Posterior vena cava (tissue), 2 donors: ENCODE measurements at regions not wholly inside any gene's neighbourhood (a gene's known extent, or its start where the extent isn't known, plus 50 kb on each side); places are given as distances from the start of the nearest gene placed in this dataset.

Experiments
- DNase-seq: peaks from one replicate; pipeline ENCODE4 v3.0.0-alpha.2; 2020; ENCODE audit warnings: low spot score
- intact Hi-C, 2 donors: fragments of 100-400 bp; cut with DNase I; formaldehyde crosslinking; loops; one replicate each; pipeline versions ENCODE4 v1.14.1 to v1.14.2; 2022 to 2023
- donor health status: DM: yes; HTN: yes; CAD: no.
- donor health status: DM: yes; HTN: yes; CAD: no.

- DNase-seq: no peak
- intact Hi-C loops: no loop called here
Measured at GRCh38 chr2:139967665-139968064, 1187.5 kb upstream of the NXPH2 start.

GRCh38 chr2:139964721-139965440 lies 1184.7 kb upstream of the NXPH2 start:
- intact Hi-C loops: no loop called here
- no peak for DNase-seq

GRCh38 chr2:139963863-139964355 lies 1183.7 kb upstream of the NXPH2 start:
- DNase-seq: no peak
- intact Hi-C loops: no loop called here

GRCh38 chr2:139949242-139949972 lies 1169.2 kb upstream of the NXPH2 start:
- intact Hi-C loops: no loop called here

GRCh38 chr2:139946690-139947089 lies 1166.5 kb upstream of the NXPH2 start:
- no peak for DNase-seq
- intact Hi-C loops: no loop called here

More at GRCh38 chr2:139949242-139949972, 1169.2 kb upstream of the NXPH2 start:
- DNase-seq: no peak

- no peak for DNase-seq
- intact Hi-C loops: no loop called here
Measured at GRCh38 chr2:139940686-139941085, 1160.5 kb upstream of the NXPH2 start.

- intact Hi-C loops: no loop called here
- no peak for DNase-seq
Measured at GRCh38 chr2:139925903-139926302, 1145.7 kb upstream of the NXPH2 start.

- no peak for DNase-seq
Measured at GRCh38 chr2:139924070-139924469, 1143.9 kb upstream of the NXPH2 start.

GRCh38 chr2:139918982-139919381 lies 1138.8 kb upstream of the NXPH2 start:
- intact Hi-C loops: loop anchor here in 1 of 2 donors (5.0 kb wide), 1 partner anchor 658 kb away; no protein-coding TSS in a partner anchor
- no peak for DNase-seq

More at GRCh38 chr2:139924070-139924469, 1143.9 kb upstream of the NXPH2 start:
- intact Hi-C loops: no loop called here

GRCh38 chr2:139917690-139918384 lies 1137.6 kb upstream of the NXPH2 start:
- DNase-seq: no peak
- intact Hi-C loops: loop anchor here in 1 of 2 donors (5.0 kb wide), 1 partner anchor 659 kb away; no protein-coding TSS in a partner anchor

- intact Hi-C loops: loop anchor here in 1 of 2 donors (5.0 kb wide), 1 partner anchor 660 kb away; no protein-coding TSS in a partner anchor
Measured at GRCh38 chr2:139916822-139917221, 1136.6 kb upstream of the NXPH2 start.

GRCh38 chr2:139911160-139911559 lies 1131.0 kb upstream of the NXPH2 start:
- intact Hi-C loops: no loop called here
- DNase-seq: no peak

More at GRCh38 chr2:139916822-139917221, 1136.6 kb upstream of the NXPH2 start:
- DNase-seq: no peak

GRCh38 chr2:139909136-139909535 lies 1128.9 kb upstream of the NXPH2 start:
- intact Hi-C loops: no loop called here
- no peak for DNase-seq

- intact Hi-C loops: no loop called here
- no peak for DNase-seq
Measured at GRCh38 chr2:139905624-139906023, 1125.4 kb upstream of the NXPH2 start.

GRCh38 chr2:139891636-139892035 lies 1111.4 kb upstream of the NXPH2 start:
- intact Hi-C loops: no loop called here
- DNase-seq: no peak

GRCh38 chr2:139885921-139886498 lies 1105.8 kb upstream of the NXPH2 start:
- no peak for DNase-seq
- intact Hi-C loops: loop anchor here in 1 of 2 donors (5.0 kb wide), 1 partner anchor 419 kb away; no protein-coding TSS in a partner anchor

GRCh38 chr2:139876964-139877363 lies 1096.8 kb upstream of the NXPH2 start:
- intact Hi-C loops: no loop called here
- no peak for DNase-seq

- intact Hi-C loops: no loop called here
- no peak for DNase-seq
Measured at GRCh38 chr2:139876321-139876720, 1096.1 kb upstream of the NXPH2 start.

GRCh38 chr2:139872503-139872902 lies 1092.3 kb upstream of the NXPH2 start:
- DNase-seq: no peak
- intact Hi-C loops: no loop called here
